H1 (cell line): ENCODE measurements at regions not wholly inside any gene's neighbourhood (a gene's known extent, or its start where the extent isn't known, plus 50 kb on each side); places are given as distances from the start of the nearest gene placed in this dataset.

ENCODE experiments used
- CTCF ChIA-PET: fragments of 300-600 bp; sonication (Branson Sonifier 250); formaldehyde crosslinking; loops from one replicate; lab custom pipeline; 2021; ENCODE audit not compliant: partially characterized antibody; lab: Charles Lee
- POLR2A ChIA-PET: fragments of 300-600 bp; sonication (Branson Sonifier 250); formaldehyde crosslinking; loops from one replicate; lab custom pipeline; 2021; ENCODE audit warnings: inconsistent platforms; ENCODE audit not compliant: partially characterized antibody; lab: Charles Lee
- DNase-seq, 2 experiments: peaks; one replicate each; pipeline versions ENCODE4 v3.0.0 to v3.0.0-alpha.2; 2010 to 2022; ENCODE audit warnings: low spot score in 2 of 2, low read depth in 1 of 2, mixed read lengths in 1 of 2
- FAIRE-seq: peaks from 2 replicates; lab custom pipeline; 2011; peaks lifted over from hg19 to GRCh38; lab: Jason Lieb, UNC
- H2AFZ ChIP-seq: 2 replicates; pipeline ENCODE4 v1.8.1; 2012; ENCODE audit warnings: low read length, inconsistent platforms
- H2AK5ac ChIP-seq: 2 replicates; pipeline ENCODE4 v1.6.1; 2013; ENCODE audit warnings: low read depth, low read length
- H2BK120ac ChIP-seq: replicated peaks from 2 replicates; pipeline ENCODE3; 2013; ENCODE audit warnings: low read depth, low read length, inconsistent platforms
- H2BK12ac ChIP-seq: 2 replicates; pipeline ENCODE4 v1.6.1; 2013; ENCODE audit warnings: low read depth, low read length
- H2BK15ac ChIP-seq: 2 replicates; pipeline ENCODE4 v1.6.1; 2013; ENCODE audit warnings: low read length
- H2BK20ac ChIP-seq: 2 replicates; pipeline ENCODE4 v1.6.1; 2013; ENCODE audit warnings: low read length
- H2BK5ac ChIP-seq: 2 replicates; pipeline ENCODE4 v1.6.1; 2013; ENCODE audit warnings: low read depth, low read length
- H3K14ac ChIP-seq: 2 replicates; pipeline ENCODE4 v1.6.1; 2013; ENCODE audit warnings: inconsistent platforms; ENCODE audit not compliant: insufficient read length
- H3K18ac ChIP-seq: 2 replicates; pipeline ENCODE4 v1.6.1; 2013; ENCODE audit warnings: low read length; ENCODE audit errors: extremely low read depth
- H3K23ac ChIP-seq: 2 replicates; pipeline ENCODE4 v1.6.1; 2013; ENCODE audit warnings: inconsistent platforms; ENCODE audit not compliant: insufficient read length
- H3K23me2 ChIP-seq: 2 replicates; pipeline ENCODE4 v1.6.1; 2013; ENCODE audit warnings: low read depth, low read length
- H3K27ac ChIP-seq: 2 replicates; pipeline ENCODE4 v1.6.1; 2011; ENCODE audit warnings: low read depth, low read length, inconsistent platforms
- H3K27me3 ChIP-seq, 4 experiments: replicated peaks in 1 of 4; 1 replicate in 1 of 4; 2 replicates in 3 of 4; pipeline versions ENCODE4 v1.6.1 to v1.8.1; 2011 to 2013; ENCODE audit warnings: low read length in 3 of 4, mild to moderate bottlenecking in 3 of 4, inconsistent platforms in 2 of 4, mixed read lengths in 2 of 4, moderate library complexity in 1 of 4; ENCODE audit not compliant: control insufficient read depth in 3 of 4, insufficient read depth in 3 of 4; ENCODE audit errors: extremely low read depth in 1 of 4
- H3K36me3 ChIP-seq, 4 experiments: 2 replicates each; pipeline versions ENCODE4 v1.6.1 to v1.8.1; 2011 to 2013; ENCODE audit warnings: mild to moderate bottlenecking in 4 of 4, low read length in 3 of 4, moderate library complexity in 2 of 4, control low read depth in 1 of 4, inconsistent platforms in 1 of 4; ENCODE audit not compliant: insufficient read depth in 4 of 4, control insufficient read depth in 2 of 4
- H3K4ac ChIP-seq: replicated peaks from 2 replicates; pipeline ENCODE3; 2013; ENCODE audit warnings: low read length, low read depth, mixed read lengths, inconsistent platforms; ENCODE audit not compliant: insufficient read length
- H3K4me1 ChIP-seq, 4 experiments: replicated peaks in 1 of 4; 1 replicate in 1 of 4; 2 replicates in 3 of 4; pipeline versions ENCODE4 v1.6.1 to v1.8.1; 2011 to 2013; ENCODE audit warnings: low read length in 3 of 4, inconsistent platforms in 2 of 4, mixed read lengths in 1 of 4; ENCODE audit not compliant: insufficient read depth in 4 of 4, control insufficient read depth in 3 of 4
- H3K4me2 ChIP-seq, 2 experiments: 2 replicates each; pipeline versions ENCODE4 v1.6.1 to v1.8.1; 2011 to 2013; ENCODE audit warnings: low read depth in 2 of 2, low read length in 2 of 2, control low read depth in 1 of 2, inconsistent platforms in 1 of 2, mild to moderate bottlenecking in 1 of 2; ENCODE audit not compliant: insufficient read depth in 1 of 2
- H3K4me3 ChIP-seq, 4 experiments: fragments of 200-600, 300-600 bp in 1 of 4; sonication (generic), shearing (Covaris generic), sonication (Bioruptor Twin) in 1 of 4; 2 replicates each; pipeline versions ENCODE4 v1.5.1 to v1.8.1; 2011 to 2016; ENCODE audit warnings: low read length in 4 of 4, low read depth in 3 of 4, control low read depth in 2 of 4, inconsistent platforms in 2 of 4, mild to moderate bottlenecking in 2 of 4, mixed read lengths in 1 of 4, moderate library complexity in 1 of 4; ENCODE audit not compliant: insufficient read depth in 2 of 4; ENCODE audit errors: extremely low read depth in 1 of 4
- H3K56ac ChIP-seq: replicated peaks from 2 replicates; pipeline ENCODE3; 2013; ENCODE audit warnings: low read depth, mild to moderate bottlenecking, mixed read lengths, low read length, inconsistent platforms; ENCODE audit not compliant: insufficient read length
- H3K79me1 ChIP-seq: 2 replicates; pipeline ENCODE4 v1.6.1; 2013; ENCODE audit warnings: low read depth, low read length, control low read depth
- H3K79me2 ChIP-seq, 2 experiments: 2 replicates each; pipeline versions ENCODE4 v1.6.1 to v1.8.1; 2012 to 2013; ENCODE audit warnings: low read length in 2 of 2, mild to moderate bottlenecking in 2 of 2, inconsistent platforms in 1 of 2; ENCODE audit not compliant: insufficient read depth in 2 of 2, control insufficient read depth in 1 of 2
- H3K9ac ChIP-seq, 4 experiments: replicated peaks in 1 of 4; 1 replicate in 1 of 4; 2 replicates in 3 of 4; pipeline versions ENCODE4 v1.6.1 to v1.8.1; 2011 to 2013; ENCODE audit warnings: low read depth in 3 of 4, low read length in 3 of 4, control low read depth in 2 of 4, mild to moderate bottlenecking in 2 of 4, moderate library complexity in 2 of 4, inconsistent platforms in 1 of 4; ENCODE audit errors: extremely low read depth in 1 of 4
- H3K9me3 ChIP-seq, 2 experiments: 2 replicates each; pipeline versions ENCODE4 v1.6.1 to v1.8.1; 2012 to 2013; ENCODE audit warnings: mild to moderate bottlenecking in 2 of 2, moderate library complexity in 2 of 2, control low read depth in 1 of 2, inconsistent platforms in 1 of 2, low read depth in 1 of 2, low read length in 1 of 2, mixed read lengths in 1 of 2; ENCODE audit not compliant: insufficient read depth in 2 of 2
- H4K20me1 ChIP-seq, 2 experiments: replicated peaks in 1 of 2; 2 replicates each; pipeline versions ENCODE3 to v1.8.1; 2011 to 2013; ENCODE audit warnings: inconsistent platforms in 2 of 2, low read length in 2 of 2, mild to moderate bottlenecking in 1 of 2; ENCODE audit not compliant: insufficient read depth in 2 of 2, control insufficient read depth in 1 of 2
- H4K5ac ChIP-seq: 2 replicates; pipeline ENCODE4 v1.6.1; 2013; ENCODE audit warnings: low read length, low read depth, mixed read lengths, inconsistent platforms; ENCODE audit not compliant: insufficient read length
- H4K8ac ChIP-seq: 2 replicates; pipeline ENCODE4 v1.8.0; 2013; ENCODE audit warnings: mild to moderate bottlenecking, moderate library complexity, low read length, inconsistent platforms; ENCODE audit not compliant: insufficient read depth; ENCODE audit errors: extremely low read depth
- H4K91ac ChIP-seq: replicated peaks from 2 replicates; pipeline ENCODE3; 2013; ENCODE audit warnings: low read length, mixed read lengths, inconsistent platforms; ENCODE audit not compliant: insufficient read length
- NANOG ChIP-seq: IDR thresholded peaks from 2 replicates; pipeline ENCODE4 v1.6.1; 2011; ENCODE audit warnings: low read length, low read depth, mild to moderate bottlenecking, inconsistent platforms; ENCODE audit not compliant: insufficient read depth, poor library complexity, severe bottlenecking
- WGBS, 2 experiments: shearing (Covaris generic) in 1 of 2; methylation state at CpG; one replicate each; pipeline versions ENCODE4 v1.1.6 to v1.1.7; 2013 to 2015; ENCODE audit warnings: low lambda C conversion rate in 2 of 2, mixed read lengths in 2 of 2, inconsistent platforms in 1 of 2, low coverage in 1 of 2, missing lambda C conversion rate in 1 of 2; ENCODE audit not compliant: insufficient replicate concordance in 2 of 2, insufficient coverage in 1 of 2, insufficient read length in 1 of 2; ENCODE audit errors: extremely low coverage in 1 of 2, missing lambda C conversion rate in 1 of 2; 5-methylcytosine and 5-hydroxymethylcytosine counted together

DNA sequence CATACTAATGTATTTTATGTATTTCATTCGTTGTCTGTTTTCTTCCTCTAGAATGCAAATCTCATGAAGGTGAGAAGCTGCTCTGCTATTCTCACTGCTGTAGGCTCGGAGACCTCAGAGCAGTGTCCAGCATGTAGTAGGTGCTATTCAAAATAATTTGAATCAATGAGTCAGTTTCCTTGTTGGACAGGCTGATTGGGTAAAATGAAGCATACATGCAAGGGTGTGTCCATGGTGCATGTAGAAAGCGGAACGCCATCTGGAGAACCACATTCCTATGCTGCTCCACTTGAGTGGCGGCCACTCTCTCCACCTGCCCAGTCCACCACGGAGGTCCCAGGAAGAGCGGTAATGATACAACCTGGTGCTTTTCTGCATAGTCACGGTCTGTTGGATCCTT is 412.1 kb downstream of the QKI start:
- no peaks in the 10 kb centered on the region for H3K23me2 ChIP-seq
- POLR2A ChIA-PET: no interaction called here
- no peak overlapping the region for H3K4me3 ChIP-seq
- H3K27ac ChIP-seq: no peak overlapping the region
- H3K79me1 ChIP-seq: no peaks in the 10 kb centered on the region
- no peak overlapping the region for H3K9ac ChIP-seq
- no peak overlapping the region for H4K5ac ChIP-seq
- no peak overlapping the region for H2BK20ac ChIP-seq
- no peaks in the 10 kb centered on the region; a peak in 1 of 8 replicates for H3K36me3 ChIP-seq
- no peaks in the 10 kb centered on the region for H4K20me1 ChIP-seq
- no peak overlapping the region for H3K23ac ChIP-seq
- no peak overlapping the region for H2BK5ac ChIP-seq
- CTCF ChIA-PET: interaction anchor here (0.9 kb wide), 1 partner anchor 107 kb away, joined by 4 read pairs; no protein-coding TSS in a partner anchor
- no peak overlapping the region for H3K4ac ChIP-seq
- H3K18ac ChIP-seq: no peak overlapping the region
- H3K79me2 ChIP-seq: no peaks in the 10 kb centered on the region
- H3K9me3 ChIP-seq: no peaks in the 10 kb centered on the region
- no peak for FAIRE-seq
- H3K27me3 ChIP-seq: no peaks in the 10 kb centered on the region
- 93% methylated on average over 8 of the region's 8 CpGs; no CpG with 5 or more reads in 1 of the 2 experiments for WGBS, 2 experiments
- no peak overlapping the region for H3K14ac ChIP-seq
- H2BK15ac ChIP-seq: no peak overlapping the region
- no peak overlapping the region for H2BK12ac ChIP-seq
- H4K91ac ChIP-seq: no peak overlapping the region
- DNase-seq: no peak
- no peak overlapping the region for H2AK5ac ChIP-seq
- no peak for TF ChIP-seq NANOG
- H2BK120ac ChIP-seq: no peak overlapping the region
- H3K4me2 ChIP-seq: no peak overlapping the region
- no peak overlapping the region for H2AFZ ChIP-seq
- H4K8ac ChIP-seq: no peak overlapping the region
- H3K4me1 ChIP-seq: no peaks in the 10 kb centered on the region
- H3K56ac ChIP-seq: no peak overlapping the region
